Bone marrow (tissue), 2 donors: ENCODE measurements at regions not wholly inside any gene's neighbourhood (a gene's known extent, or its start where the extent isn't known, plus 50 kb on each side); places are given as distances from the start of the nearest gene placed in this dataset.
"Not testable (repeated sequence)": the region's sequence is repeated elsewhere in the genome, so short reads cannot be mapped to it uniquely, and the experiment has no call there.

Experiments
- DNase-seq, 2 donors: peaks; one replicate each; lab custom pipeline; 2025; lab: John Stamatoyannopoulos, UW

- DNase-seq, result no peak
These were observed 94.9 kb downstream of the TMEM130 start for GRCh38 chr7:98774884-98775283.

- DNase-seq, result no peak
These were observed 92.8 kb downstream of the TMEM130 start for GRCh38 chr7:98777051-98777450.

- no peak for DNase-seq
These were observed 91.4 kb downstream of the TMEM130 start for GRCh38 chr7:98778421-98778820.

GRCh38 chr7:98779800-98780587 lies 89.8 kb downstream of the TMEM130 start:
- no peak for DNase-seq

GRCh38 chr7:98784216-98784785 lies 85.5 kb downstream of the TMEM130 start:
- no peak for DNase-seq

GRCh38 chr7:98785929-98786571 lies 83.8 kb downstream of the TMEM130 start:
- no peak for DNase-seq

GRCh38 chr7:98788966-98789365 lies 80.8 kb downstream of the TMEM130 start:
- no peak for DNase-seq

GRCh38 chr7:98794453-98794852 lies 75.4 kb downstream of the TMEM130 start:
- DNase-seq, result not testable (repeated sequence)

GRCh38 chr7:98795741-98796493 lies 73.9 kb downstream of the TMEM130 start:
- DNase-seq, result no peak
